ENCODE measurements at regions not wholly inside any gene's neighbourhood (a gene's known extent, or its start where the extent isn't known, plus 50 kb on each side); places are given as distances from the start of the nearest gene placed in this dataset.

GRCh38 chr1:34452451-34452850 is 275.7 kb downstream of the C1orf94 start:
- TF ChIP-seq EZH2phosphoT487 (IDR thresholded peaks at IDR 0.05; ENCODE audit: borderline replicate concordance, low read depth, low read length), result no peak
- no peak for TF ChIP-seq CTCF (conservative IDR thresholded peaks at IDR 0.05; ENCODE audit: low read length)

GRCh38 chr1:34455121-34455520 is 278.4 kb downstream of the C1orf94 start:
- Histone ChIP-seq H3K27ac (ENCODE audit: low read depth, low read length, poor library complexity, severe bottlenecking) (no peak overlapping the region), H2AFZ (ENCODE audit: low read length) (no peak overlapping the region), H3K9me2 (ENCODE audit: insufficient read depth, low read length) (no peaks in the 10 kb centered on the region), H3K4me1 (ENCODE audit: insufficient read depth, low read length, poor library complexity, severe bottlenecking) (no peaks in the 10 kb centered on the region), H3K9me3 (ENCODE audit: low read length) (no peaks in the 10 kb centered on the region), H3K36me3 (ENCODE audit: insufficient read depth, low read length) (no peaks in the 10 kb centered on the region), H3K4me2 (ENCODE audit: low read length) (no peak overlapping the region), H4K20me1 (ENCODE audit: insufficient read depth, low read length) (no peaks in the 10 kb centered on the region), H3K4me3 (ENCODE audit: low read depth, low read length, poor library complexity, severe bottlenecking) (no peak overlapping the region), H3K79me2 (ENCODE audit: insufficient read depth, low read depth, low read length) (no peaks in the 10 kb centered on the region)
- no TSS peak for BruUV-seq (replicated peaks)
- CTCF ChIA-PET (ENCODE audit: unreplicated experiment), result no interaction called here
- POLR2A ChIA-PET, result no interaction called here
- no peak for DNase-seq (ENCODE audit: low spot score)
- no peak for TF ChIP-seq CTCF (conservative IDR thresholded peaks at IDR 0.05; ENCODE audit: low read length)
- TF ChIP-seq EZH2phosphoT487 (IDR thresholded peaks at IDR 0.05; ENCODE audit: borderline replicate concordance, low read depth, low read length), result no peak
- intact Hi-C loops (cut with micrococcal nuclease; ENCODE audit: unreplicated experiment), result no loop called here

More at GRCh38 chr1:34452451-34452850, 275.7 kb downstream of the C1orf94 start:
- Histone ChIP-seq H2AFZ (ENCODE audit: low read length) (no peak overlapping the region), H3K4me1 (ENCODE audit: insufficient read depth, low read length, poor library complexity, severe bottlenecking) (no peaks in the 10 kb centered on the region), H3K27ac (ENCODE audit: low read depth, low read length, poor library complexity, severe bottlenecking) (no peak overlapping the region), H3K9me2 (ENCODE audit: insufficient read depth, low read length) (no peaks in the 10 kb centered on the region), H3K4me3 (ENCODE audit: low read depth, low read length, poor library complexity, severe bottlenecking) (no peak overlapping the region), H3K79me2 (ENCODE audit: insufficient read depth, low read depth, low read length) (no peaks in the 10 kb centered on the region), H3K4me2 (ENCODE audit: low read length) (no peak overlapping the region), H3K36me3 (ENCODE audit: insufficient read depth, low read length) (no peaks in the 10 kb centered on the region), H3K9me3 (ENCODE audit: low read length) (no peaks in the 10 kb centered on the region), H4K20me1 (ENCODE audit: insufficient read depth, low read length) (no peaks in the 10 kb centered on the region)
- POLR2A ChIA-PET, result interaction anchor here (0.6 kb wide), 1 partner anchor 375 kb away, joined by 5 read pairs; no protein-coding TSS in a partner anchor
- no TSS peak for BruUV-seq (replicated peaks)
- no peak for DNase-seq (ENCODE audit: low spot score)
- CTCF ChIA-PET (ENCODE audit: unreplicated experiment), result no interaction called here
- intact Hi-C loops (cut with micrococcal nuclease; ENCODE audit: unreplicated experiment), result no loop called here

- TF ChIP-seq CTCF (conservative IDR thresholded peaks at IDR 0.05; ENCODE audit: low read length) (peak; percentile 78), EZH2phosphoT487 (IDR thresholded peaks at IDR 0.05; ENCODE audit: borderline replicate concordance, low read depth, low read length) (no peak)
- Histone ChIP-seq H3K79me2 (ENCODE audit: insufficient read depth, low read depth, low read length) (no peaks in the 10 kb centered on the region), H2AFZ (ENCODE audit: low read length) (no peak overlapping the region), H3K9me2 (ENCODE audit: insufficient read depth, low read length) (no peaks in the 10 kb centered on the region), H3K4me1 (ENCODE audit: insufficient read depth, low read length, poor library complexity, severe bottlenecking) (no peaks in the 10 kb centered on the region), H4K20me1 (ENCODE audit: insufficient read depth, low read length) (no peaks in the 10 kb centered on the region), H3K4me2 (ENCODE audit: low read length) (no peak overlapping the region), H3K9me3 (ENCODE audit: low read length) (no peaks in the 10 kb centered on the region), H3K27ac (ENCODE audit: low read depth, low read length, poor library complexity, severe bottlenecking) (no peak overlapping the region), H3K36me3 (ENCODE audit: insufficient read depth, low read length) (no peaks in the 10 kb centered on the region), H3K4me3 (ENCODE audit: low read depth, low read length, poor library complexity, severe bottlenecking) (no peak overlapping the region)
- BruUV-seq (replicated peaks), result no TSS peak
- intact Hi-C loops (cut with micrococcal nuclease; ENCODE audit: unreplicated experiment), result loop anchor here (1.0 to 5.0 kb wide), 3 partner anchors 137 to 282 kb away; no protein-coding TSS in a partner anchor
- peak; percentile 46 for DNase-seq (ENCODE audit: low spot score)
- CTCF ChIA-PET (ENCODE audit: unreplicated experiment), result no interaction called here
- POLR2A ChIA-PET, result no interaction called here
Observed at GRCh38 chr1:34460193-34460592, 283.5 kb downstream of the C1orf94 start.

Measured in OCI-LY7 (cell line).